CD4-positive, alpha-beta memory T cell (primary cell): ENCODE measurements at regions not wholly inside any gene's neighbourhood (a gene's known extent, or its start where the extent isn't known, plus 50 kb on each side); places are given as distances from the start of the nearest gene placed in this dataset.

ENCODE experiments used
- CTCF ChIA-PET: fragments of 350-600 bp; sonication (Branson Sonifier 250); formaldehyde crosslinking; loops from one replicate; lab custom pipeline; 2021; ENCODE audit warnings: inconsistent platforms; ENCODE audit not compliant: partially characterized antibody; lab: Charles Lee
- POLR2A ChIA-PET: fragments of 350-600 bp; sonication (Branson Sonifier 250); formaldehyde crosslinking; loops from one replicate; lab custom pipeline; 2021; ENCODE audit not compliant: partially characterized antibody; lab: Charles Lee
- DNase-seq, 5 donors: peaks; one replicate each; pipeline versions ENCODE4 v3.0.0 to v3.0.0-alpha.2; 2020 to 2022; ENCODE audit warnings: mixed read lengths in 1 of 5
- H3K27ac ChIP-seq: one replicate; pipeline ENCODE4 v1.7.0; 2013; ENCODE audit warnings: low read depth, low read length
- H3K27me3 ChIP-seq: 2 replicates; pipeline ENCODE4 v1.7.0; 2013; ENCODE audit warnings: mild to moderate bottlenecking, low read length, moderate library complexity; ENCODE audit not compliant: insufficient read depth
- H3K36me3 ChIP-seq: 2 replicates; pipeline ENCODE4 v1.7.0; 2013; ENCODE audit warnings: mild to moderate bottlenecking, low read length, moderate library complexity; ENCODE audit not compliant: insufficient read depth
- H3K4me1 ChIP-seq: 2 replicates; pipeline ENCODE4 v1.7.0; 2013; ENCODE audit warnings: mild to moderate bottlenecking, low read length, moderate library complexity; ENCODE audit not compliant: insufficient read depth
- H3K4me3 ChIP-seq, 2 donors: one replicate each; pipeline ENCODE4 v1.7.0; 2013; ENCODE audit warnings: low read length in 2 of 2, mild to moderate bottlenecking in 1 of 2
- H3K9me3 ChIP-seq, 2 donors: one replicate each; pipeline ENCODE4 v1.7.0; 2013; ENCODE audit warnings: low read length in 2 of 2, control low read depth in 1 of 2; ENCODE audit not compliant: control insufficient read depth in 1 of 2
- H3K27ac Mint-ChIP-seq, 7 donors: one replicate each; pipeline ENCODE4 v1.8.0; 2020 to 2021; ENCODE audit warnings: mixed read lengths in 7 of 7, mild to moderate bottlenecking in 6 of 7, inconsistent platforms in 3 of 7, moderate library complexity in 3 of 7
- H3K27me3 Mint-ChIP-seq, 2 donors: one replicate each; pipeline ENCODE4 v1.8.0; 2020 to 2021; ENCODE audit warnings: mixed read lengths in 2 of 2
- H3K36me3 Mint-ChIP-seq, 2 donors: one replicate each; pipeline ENCODE4 v1.8.0; 2020 to 2021; ENCODE audit warnings: mixed read lengths in 2 of 2, inconsistent platforms in 1 of 2, mild to moderate bottlenecking in 1 of 2
- H3K4me1 Mint-ChIP-seq, 4 donors: one replicate each; pipeline ENCODE4 v1.8.0; 2020 to 2021; ENCODE audit warnings: mixed read lengths in 4 of 4, mild to moderate bottlenecking in 1 of 4
- H3K4me3 Mint-ChIP-seq, 8 donors: one replicate each; pipeline ENCODE4 v1.8.0; 2020 to 2021; ENCODE audit warnings: mixed read lengths in 8 of 8, mild to moderate bottlenecking in 7 of 8, moderate library complexity in 6 of 8, inconsistent platforms in 3 of 8
- H3K9me3 Mint-ChIP-seq, 8 donors: one replicate each; pipeline ENCODE4 v1.8.0; 2020 to 2021; ENCODE audit warnings: mixed read lengths in 8 of 8, mild to moderate bottlenecking in 5 of 8, inconsistent platforms in 3 of 8, moderate library complexity in 1 of 8
- intact Hi-C: fragments of 100-400 bp; cut with micrococcal nuclease; formaldehyde crosslinking; loops from one replicate; pipeline ENCODE4 v1.15.1; 2023

DNA sequence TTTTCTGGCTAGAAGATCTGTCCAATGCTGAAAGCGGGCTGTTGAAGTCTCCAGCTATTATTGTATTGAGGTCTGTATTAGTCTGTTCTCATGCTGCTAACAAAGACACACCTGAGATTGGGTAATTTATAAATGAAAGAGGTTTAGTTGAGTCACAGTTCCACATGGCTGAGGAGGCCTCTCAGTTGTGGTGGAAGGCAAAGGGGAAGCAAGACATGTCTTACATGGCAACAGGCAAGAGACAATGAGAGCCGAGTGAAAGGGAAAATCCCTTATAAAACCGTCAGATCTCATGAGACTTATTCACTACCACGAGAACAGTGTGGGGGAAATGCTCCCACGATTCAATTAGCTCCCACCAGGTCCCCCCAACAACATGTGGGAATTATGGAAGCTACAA, 980.4 kb downstream of the SLITRK5 start:
- DNase-seq, result no peak
- peaks cover 0 to 4% of the 10 kb centered on the region in 2 donors for H3K9me3 ChIP-seq
- intact Hi-C loops, result no loop called here
- no peak overlapping the region for H3K4me3 Mint-ChIP-seq
- H3K27ac Mint-ChIP-seq, result no peak overlapping the region
- peaks cover 0 to 27% (median 10%) of the 10 kb centered on the region in 8 donors for H3K9me3 Mint-ChIP-seq
- H3K36me3 ChIP-seq, result no peaks in the 10 kb centered on the region
- H3K36me3 Mint-ChIP-seq, result no peaks in the 10 kb centered on the region
- H3K4me1 ChIP-seq, result no peaks in the 10 kb centered on the region
- no peak overlapping the region for H3K27ac ChIP-seq
- no peaks in the 10 kb centered on the region for H3K4me1 Mint-ChIP-seq
- H3K27me3 Mint-ChIP-seq, result no peaks in the 10 kb centered on the region
- POLR2A ChIA-PET, result no interaction called here
- CTCF ChIA-PET, result no interaction called here
- no peak overlapping the region for H3K4me3 ChIP-seq
- H3K27me3 ChIP-seq, result no peaks in the 10 kb centered on the region

DNA sequence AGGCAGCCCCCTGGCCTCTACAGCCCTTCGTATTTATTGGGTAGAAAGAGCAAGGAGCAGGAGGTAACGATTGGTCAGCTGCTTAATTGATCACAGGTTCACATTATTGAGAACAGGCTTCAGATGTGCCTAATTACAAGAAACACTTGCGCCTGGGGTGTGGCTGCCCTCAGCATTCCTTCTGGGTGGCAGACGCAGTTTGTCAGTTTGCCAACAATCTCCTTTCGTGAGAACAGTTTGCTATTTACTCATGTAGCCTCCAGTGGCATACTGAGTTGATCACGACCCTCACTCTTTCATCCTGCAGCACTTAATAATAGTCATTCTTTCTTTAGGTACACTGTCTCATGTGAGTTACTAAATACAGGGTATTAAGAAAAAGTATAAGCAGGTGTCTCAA, 985.6 kb downstream of the SLITRK5 start:
- Histone ChIP-seq H3K27ac (no peak overlapping the region), H3K9me3 (no peaks in the 10 kb centered on the region), H3K27me3 (no peaks in the 10 kb centered on the region), H3K36me3 (no peaks in the 10 kb centered on the region), H3K4me1 (no peaks in the 10 kb centered on the region), H3K4me3 (no peak overlapping the region)
- H3K36me3 Mint-ChIP-seq, result no peaks in the 10 kb centered on the region
- no peak overlapping the region for H3K4me3 Mint-ChIP-seq
- no peak overlapping the region for H3K27ac Mint-ChIP-seq
- intact Hi-C loops, result no loop called here
- peaks cover 4 to 28% (median 7%) of the 10 kb centered on the region in 8 donors for H3K9me3 Mint-ChIP-seq
- no peaks in the 10 kb centered on the region for H3K4me1 Mint-ChIP-seq
- ChIA-PET CTCF (no interaction called here), POLR2A (no interaction called here)
- no peak for DNase-seq
- H3K27me3 Mint-ChIP-seq, result no peaks in the 10 kb centered on the region

DNA sequence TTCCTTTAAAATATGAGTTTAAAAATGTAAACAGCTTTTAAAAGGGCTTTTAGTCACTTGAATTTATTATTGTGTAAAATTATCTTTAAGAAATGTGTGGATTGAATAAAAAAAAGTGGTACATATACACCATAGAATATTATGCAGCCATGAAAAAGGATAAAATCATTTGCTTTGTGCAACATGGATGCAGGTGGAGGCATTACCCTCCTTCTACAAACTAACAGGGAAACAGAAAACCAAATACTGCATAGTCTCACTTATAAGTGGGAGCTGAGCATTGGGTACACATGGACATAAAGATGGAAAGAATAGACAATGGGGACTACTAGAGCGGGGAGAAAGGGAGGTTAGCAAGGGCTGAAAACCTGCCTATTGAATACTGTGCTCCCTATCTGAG, 999.3 kb downstream of the SLITRK5 start:
- H3K27me3 Mint-ChIP-seq, result no peaks in the 10 kb centered on the region
- H3K9me3 Mint-ChIP-seq, result peaks cover 5 to 16% (median 10%) of the 10 kb centered on the region in 8 donors
- H3K4me3 Mint-ChIP-seq, result no peak overlapping the region
- no peak overlapping the region for H3K27ac Mint-ChIP-seq
- Histone ChIP-seq H3K9me3 (no peaks in the 10 kb centered on the region), H3K4me1 (no peaks in the 10 kb centered on the region), H3K27me3 (no peaks in the 10 kb centered on the region), H3K4me3 (no peak overlapping the region), H3K27ac (no peak overlapping the region), H3K36me3 (no peaks in the 10 kb centered on the region)
- H3K4me1 Mint-ChIP-seq, result no peaks in the 10 kb centered on the region
- intact Hi-C loops, result no loop called here
- CTCF ChIA-PET, result no interaction called here
- no peak for DNase-seq
- no peaks in the 10 kb centered on the region for H3K36me3 Mint-ChIP-seq
- POLR2A ChIA-PET, result no interaction called here

DNA sequence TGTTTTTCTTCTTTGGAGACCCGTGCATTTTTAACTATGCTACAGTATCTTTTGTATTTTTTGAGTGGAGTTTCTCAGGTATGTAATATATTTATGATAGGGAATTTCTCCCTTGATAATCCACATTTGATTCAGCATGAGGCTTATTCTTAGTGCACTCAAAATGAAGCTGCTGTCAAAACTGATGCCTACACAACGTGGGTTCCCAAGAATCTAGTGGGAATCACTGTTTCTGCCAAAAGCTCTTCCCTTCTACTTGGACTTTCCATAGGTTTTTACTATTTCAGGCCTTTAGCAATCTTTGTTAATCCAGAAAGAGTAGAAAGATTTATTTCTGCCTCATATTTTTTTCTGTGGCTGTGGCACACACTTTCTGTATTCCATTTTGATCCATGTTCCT, 1003.7 kb downstream of the SLITRK5 start:
- Mint-ChIP-seq H3K36me3 (no peaks in the 10 kb centered on the region), H3K4me1 (no peaks in the 10 kb centered on the region), H3K4me3 (no peak overlapping the region), H3K27me3 (no peaks in the 10 kb centered on the region), H3K9me3 (peaks cover 3 to 18% (median 9%) of the 10 kb centered on the region in 8 donors), H3K27ac (no peak overlapping the region)
- Histone ChIP-seq H3K27ac (no peak overlapping the region), H3K9me3 (no peaks in the 10 kb centered on the region), H3K4me3 (no peak overlapping the region), H3K36me3 (no peaks in the 10 kb centered on the region), H3K27me3 (no peaks in the 10 kb centered on the region), H3K4me1 (no peaks in the 10 kb centered on the region)
- DNase-seq, result no peak
- intact Hi-C loops, result no loop called here
- POLR2A ChIA-PET, result no interaction called here
- CTCF ChIA-PET, result no interaction called here

DNA sequence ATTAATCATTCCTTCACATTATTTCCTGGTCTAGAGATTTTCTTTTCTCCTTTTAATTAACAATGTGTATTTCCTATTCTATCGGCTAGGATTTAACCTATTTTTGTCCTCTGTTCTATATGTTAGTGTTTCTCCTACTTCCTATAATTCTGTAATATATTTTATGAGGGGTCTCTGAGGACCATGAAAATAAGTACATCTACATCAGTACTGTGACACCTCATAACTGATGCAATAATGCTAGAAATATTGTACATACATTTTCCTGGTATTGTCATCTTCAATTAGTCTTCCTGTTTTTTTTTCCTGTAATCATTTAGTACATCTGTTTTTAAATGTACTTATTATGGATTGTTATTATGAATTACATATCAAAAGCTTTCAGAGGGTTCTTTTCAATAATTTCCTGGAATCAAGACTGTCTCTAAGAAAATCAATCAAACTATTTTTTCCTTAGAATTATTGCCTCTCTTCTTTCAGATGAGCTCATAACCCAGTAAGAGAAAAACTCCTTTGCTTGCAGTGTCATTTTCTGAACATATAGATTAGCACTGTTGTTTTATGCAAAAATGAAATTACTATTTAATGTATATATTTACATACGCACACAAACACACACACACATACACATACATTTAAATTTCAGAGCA, 1004.3 kb downstream of the SLITRK5 start:
- Mint-ChIP-seq H3K9me3 (peaks cover 3 to 18% (median 9%) of the 10 kb centered on the region in 8 donors), H3K4me1 (no peaks in the 10 kb centered on the region), H3K27ac (no peak overlapping the region), H3K4me3 (no peak overlapping the region), H3K36me3 (no peaks in the 10 kb centered on the region), H3K27me3 (no peaks in the 10 kb centered on the region)
- Histone ChIP-seq H3K27ac (no peak overlapping the region), H3K9me3 (no peaks in the 10 kb centered on the region), H3K36me3 (no peaks in the 10 kb centered on the region), H3K4me1 (no peaks in the 10 kb centered on the region), H3K4me3 (no peak overlapping the region), H3K27me3 (no peaks in the 10 kb centered on the region)
- intact Hi-C loops, result no loop called here
- POLR2A ChIA-PET, result no interaction called here
- DNase-seq, result no peak
- CTCF ChIA-PET, result no interaction called here

DNA sequence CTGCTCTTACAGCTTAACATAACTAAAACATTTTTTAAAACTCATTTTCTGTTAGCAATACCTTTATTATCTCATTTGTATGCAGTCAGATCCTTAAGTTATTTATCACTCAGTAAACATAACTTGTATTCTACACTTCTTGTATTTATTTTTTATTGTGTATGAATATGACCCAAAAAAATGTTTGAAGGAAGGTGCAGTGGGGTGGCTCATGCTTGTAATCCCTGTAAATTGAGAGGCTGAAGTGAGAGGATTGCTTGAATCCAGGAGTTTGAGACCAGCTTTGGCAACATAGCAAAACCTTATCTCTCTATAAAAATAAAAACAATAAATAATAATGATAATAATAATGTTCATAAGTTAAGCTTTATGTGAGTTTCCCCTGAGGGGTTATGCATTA, 1004.8 kb downstream of the SLITRK5 start:
- Histone ChIP-seq H3K27ac (no peak overlapping the region), H3K4me1 (no peaks in the 10 kb centered on the region), H3K36me3 (no peaks in the 10 kb centered on the region), H3K9me3 (no peaks in the 10 kb centered on the region), H3K27me3 (no peaks in the 10 kb centered on the region), H3K4me3 (no peak overlapping the region)
- Mint-ChIP-seq H3K9me3 (peaks cover 3 to 21% (median 8%) of the 10 kb centered on the region in 8 donors), H3K36me3 (no peaks in the 10 kb centered on the region), H3K27ac (no peak overlapping the region), H3K4me1 (no peaks in the 10 kb centered on the region), H3K27me3 (no peaks in the 10 kb centered on the region), H3K4me3 (no peak overlapping the region)
- ChIA-PET CTCF (no interaction called here), POLR2A (no interaction called here)
- intact Hi-C loops, result no loop called here
- DNase-seq, result no peak

DNA sequence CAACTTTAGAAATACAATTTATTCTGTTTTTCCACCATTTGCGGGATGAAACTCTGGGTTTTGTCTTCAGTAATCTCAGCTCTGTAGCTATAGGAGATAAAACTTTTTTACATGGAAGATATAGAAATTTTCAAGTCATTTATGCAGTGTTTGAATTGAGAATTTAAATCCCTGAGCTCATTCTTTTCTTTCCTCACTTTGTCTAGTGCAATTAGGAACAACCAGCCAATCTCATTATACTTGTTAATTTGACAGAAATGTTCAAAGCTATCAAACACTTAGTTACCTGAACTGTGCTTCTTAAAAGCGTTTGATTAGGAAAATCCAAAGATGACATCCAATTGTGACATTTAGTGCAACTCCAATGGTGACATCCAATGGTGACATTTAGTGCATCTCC, 1014.3 kb downstream of the SLITRK5 start:
- Histone ChIP-seq H3K9me3 (no peaks in the 10 kb centered on the region), H3K27me3 (no peaks in the 10 kb centered on the region), H3K36me3 (no peaks in the 10 kb centered on the region), H3K4me1 (no peaks in the 10 kb centered on the region), H3K4me3 (no peak overlapping the region), H3K27ac (no peak overlapping the region)
- POLR2A ChIA-PET, result no interaction called here
- no peaks in the 10 kb centered on the region for H3K4me1 Mint-ChIP-seq
- CTCF ChIA-PET, result no interaction called here
- H3K9me3 Mint-ChIP-seq, result peaks cover 0 to 18% (median 3%) of the 10 kb centered on the region in 8 donors
- no peak for DNase-seq
- H3K27me3 Mint-ChIP-seq, result no peaks in the 10 kb centered on the region
- H3K36me3 Mint-ChIP-seq, result no peaks in the 10 kb centered on the region
- no peak overlapping the region for H3K4me3 Mint-ChIP-seq
- no peak overlapping the region for H3K27ac Mint-ChIP-seq
- intact Hi-C loops, result no loop called here

DNA sequence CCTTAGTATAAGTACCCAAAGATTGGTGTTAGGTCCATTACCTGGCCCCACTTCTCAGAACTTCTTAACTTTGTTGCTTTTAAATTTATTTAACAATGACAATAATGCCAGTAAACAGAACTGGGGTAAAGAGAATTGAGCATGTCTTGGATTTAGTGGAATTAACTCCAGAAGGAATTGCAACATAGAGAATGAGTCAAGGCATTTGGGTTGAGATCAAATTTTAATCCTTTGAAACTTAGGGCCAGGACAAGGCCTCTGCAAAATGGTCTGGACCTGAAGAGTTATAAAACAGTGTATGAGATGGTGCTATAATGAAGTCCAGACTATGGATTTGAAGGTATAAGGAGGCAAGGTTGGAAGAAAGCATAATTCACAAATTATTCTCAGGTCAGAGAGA, 1030.4 kb downstream of the SLITRK5 start:
- DNase-seq, result no peak
- Histone ChIP-seq H3K27me3 (no peaks in the 10 kb centered on the region), H3K27ac (no peak overlapping the region), H3K9me3 (no peaks in the 10 kb centered on the region), H3K4me3 (no peak overlapping the region), H3K4me1 (no peaks in the 10 kb centered on the region), H3K36me3 (no peaks in the 10 kb centered on the region)
- ChIA-PET CTCF (no interaction called here), POLR2A (no interaction called here)
- Mint-ChIP-seq H3K27me3 (no peaks in the 10 kb centered on the region), H3K9me3 (peaks cover 0 to 15% (median 7%) of the 10 kb centered on the region in 8 donors), H3K4me3 (no peak overlapping the region), H3K36me3 (no peaks in the 10 kb centered on the region), H3K27ac (no peak overlapping the region), H3K4me1 (no peaks in the 10 kb centered on the region)
- intact Hi-C loops, result no loop called here
